HEK293T (cell line): ENCODE measurements at regions not wholly inside any gene's neighbourhood (a gene's known extent, or its start where the extent isn't known, plus 50 kb on each side); places are given as distances from the start of the nearest gene placed in this dataset.

Source experiments
- CTCF ChIA-PET: fragments of 350-600 bp; formaldehyde crosslinking; extraction: SDS; loops from one replicate; lab custom pipeline; 2021; ENCODE audit warnings: antibody characterized with exemption, inconsistent platforms; lab: Yijun Ruan, JAX
- POLR2A ChIA-PET: fragments of 350-600 bp; formaldehyde crosslinking; extraction: SDS; loops from one replicate; lab custom pipeline; 2020; ENCODE audit warnings: antibody characterized with exemption, inconsistent platforms; lab: Yijun Ruan, JAX
- DNase-seq: peaks from one replicate; pipeline ENCODE4 v3.0.0; 2012; ENCODE audit warnings: mixed read lengths; ENCODE audit errors: extremely low spot score
- ARNT ChIP-seq: fragments of 450-650 bp; IDR thresholded peaks from 2 replicates; pipeline ENCODE4 v1.6.1; 2017; ENCODE audit warnings: mild to moderate bottlenecking
- BHLHE40 ChIP-seq: fragments of 450-650 bp; IDR thresholded peaks from 2 replicates; pipeline ENCODE4 v1.6.1; 2016; ENCODE audit warnings: mild to moderate bottlenecking, moderate library complexity, borderline replicate concordance
- CTBP1 ChIP-seq: fragments of 450-650 bp; IDR thresholded peaks from 2 replicates; pipeline ENCODE4 v1.6.1; 2016; ENCODE audit warnings: borderline replicate concordance
- ELF4 ChIP-seq: fragments of 450-650 bp; IDR thresholded peaks from 2 replicates; pipeline ENCODE4 v1.6.1; 2017; ENCODE audit warnings: antibody characterized with exemption
- FOXA1 ChIP-seq: fragments of 450-650 bp; IDR thresholded peaks from 2 replicates; pipeline ENCODE4 v1.6.1; 2016; ENCODE audit warnings: mild to moderate bottlenecking
- FOXK2 ChIP-seq: fragments of 450-650 bp; IDR thresholded peaks from 2 replicates; pipeline ENCODE4 v1.6.1; 2016; ENCODE audit warnings: mild to moderate bottlenecking
- FOXM1 ChIP-seq: fragments of 450-650 bp; IDR thresholded peaks from 2 replicates; pipeline ENCODE4 v1.6.1; 2017; ENCODE audit warnings: mild to moderate bottlenecking, borderline replicate concordance
- HDGF ChIP-seq: fragments of 450-650 bp; IDR thresholded peaks from 2 replicates; pipeline ENCODE4 v1.6.1; 2017; ENCODE audit warnings: antibody characterized with exemption, borderline replicate concordance
- L3MBTL2 ChIP-seq: fragments of 450-650 bp; conservative IDR thresholded peaks from 2 replicates; pipeline ENCODE4 v1.6.1; 2016; ENCODE audit warnings: mild to moderate bottlenecking
- LEF1 ChIP-seq: fragments of 450-650 bp; IDR thresholded peaks from 2 replicates; pipeline ENCODE4 v1.6.1; 2017; ENCODE audit warnings: mild to moderate bottlenecking, borderline replicate concordance
- NFRKB ChIP-seq: fragments of 450-650 bp; IDR thresholded peaks from 2 replicates; pipeline ENCODE4 v1.6.1; 2016; ENCODE audit warnings: mild to moderate bottlenecking, moderate library complexity
- PKNOX1 ChIP-seq: fragments of 450-650 bp; IDR thresholded peaks from 2 replicates; pipeline ENCODE4 v1.6.1; 2016
- SP1 ChIP-seq: fragments of 450-650 bp; IDR thresholded peaks from 2 replicates; pipeline ENCODE4 v1.6.1; 2017
- SUZ12 ChIP-seq: fragments of 450-650 bp; IDR thresholded peaks from 2 replicates; pipeline ENCODE4 v1.6.1; 2016; ENCODE audit warnings: mild to moderate bottlenecking
- TARDBP ChIP-seq: fragments of 450-650 bp; IDR thresholded peaks from 2 replicates; pipeline ENCODE4 v1.6.1; 2016
- ZNF384 ChIP-seq: fragments of 450-650 bp; IDR thresholded peaks from 2 replicates; pipeline ENCODE4 v1.6.1; 2016

GRCh38 chr1:168842916-168843315, 113.9 kb upstream of the DPT start:
- ChIA-PET CTCF (interaction anchor here (0.6 to 0.7 kb wide), 2 partner anchors 202 to 324 kb away, joined by 3 to 5 read pairs; no protein-coding TSS in a partner anchor), POLR2A (no interaction called here)
- TF ChIP-seq BHLHE40 = no peak
- TF ChIP-seq FOXK2 = no peak
- TF ChIP-seq L3MBTL2 = no peak
- TF ChIP-seq SUZ12 = no peak
- TF ChIP-seq ZNF384 = no peak
- TF ChIP-seq NFRKB = no peak
- no peak for TF ChIP-seq ELF4
- TF ChIP-seq PKNOX1 = no peak
- no peak for TF ChIP-seq ARNT
- no peak for TF ChIP-seq CTBP1
- TF ChIP-seq FOXA1 = no peak
- no peak for TF ChIP-seq HDGF
- DNase-seq = no peak

GRCh38 chr1:168843401-168843800, 114.4 kb upstream of the DPT start:
- ChIA-PET POLR2A (no interaction called here), CTCF (interaction anchor here (0.7 kb wide), 1 partner anchor 325 kb away, joined by 5 read pairs; no protein-coding TSS in a partner anchor)
- TF ChIP-seq ELF4 (no peak), ARNT (no peak), TARDBP (no peak), PKNOX1 (no peak), BHLHE40 (no peak), FOXM1 (no peak), SP1 (no peak), FOXA1 (no peak), NFRKB (no peak), L3MBTL2 (no peak), SUZ12 (no peak), HDGF (no peak), CTBP1 (no peak), LEF1 (no peak), FOXK2 (no peak), ZNF384 (no peak)
- no peak for DNase-seq

GRCh38 chr1:168843950-168844349, 114.9 kb upstream of the DPT start:
- TF ChIP-seq TARDBP = no peak
- no peak for TF ChIP-seq NFRKB
- no peak for TF ChIP-seq FOXA1
- no peak for TF ChIP-seq CTBP1
- TF ChIP-seq FOXM1 = no peak
- POLR2A ChIA-PET = no interaction called here

GRCh38 chr1:168845140-168845539, 116.1 kb upstream of the DPT start:
- TF ChIP-seq ZNF384 (no peak), LEF1 (no peak), SUZ12 (no peak), ELF4 (no peak), CTBP1 (no peak), FOXA1 (no peak), FOXM1 (no peak), FOXK2 (no peak), SP1 (no peak)
- no peak for DNase-seq
- CTCF ChIA-PET = no interaction called here
- POLR2A ChIA-PET = no interaction called here

More at GRCh38 chr1:168843950-168844349, 114.9 kb upstream of the DPT start:
- CTCF ChIA-PET = no interaction called here
- DNase-seq = no peak

GRCh38 chr1:168848051-168848450, 119.0 kb upstream of the DPT start:
- ChIA-PET CTCF (interaction anchor here (0.9 kb wide), 1 partner anchor 24 kb away, joined by 3 read pairs; no protein-coding TSS in a partner anchor), POLR2A (no interaction called here)
- DNase-seq = no peak
- no peak for TF ChIP-seq CTBP1
- TF ChIP-seq ELF4 = no peak
- TF ChIP-seq ZNF384 = no peak
- no peak for TF ChIP-seq TARDBP
- TF ChIP-seq LEF1 = no peak
- TF ChIP-seq FOXA1 = no peak

GRCh38 chr1:168861421-168862004, 132.5 kb upstream of the DPT start:
- no peak for DNase-seq
- CTCF ChIA-PET = no interaction called here
- TF ChIP-seq FOXK2 (no peak), FOXM1 (no peak), SP1 (no peak), ARNT (no peak)
- POLR2A ChIA-PET = no interaction called here

- POLR2A ChIA-PET = no interaction called here
- CTCF ChIA-PET = no interaction called here
- DNase-seq = no peak
- TF ChIP-seq CTBP1 (no peak), SUZ12 (no peak), ZNF384 (no peak), BHLHE40 (no peak), LEF1 (no peak), ARNT (no peak)
Observed at GRCh38 chr1:168863772-168864171, 134.8 kb upstream of the DPT start.
